Activated CD8-positive, alpha-beta T cell treated with anti-CD3 and anti-CD28 coated beads for 36 hours (primary cell): ENCODE measurements at regions not wholly inside any gene's neighbourhood (a gene's known extent, or its start where the extent isn't known, plus 50 kb on each side); places are given as distances from the start of the nearest gene placed in this dataset.

Source experiments
- ATAC-seq: fragments of 200-7000 bp; cut with Tn5 transposase; one replicate; pipeline ENCODE4 v1.10.0; 2021; ENCODE audit warnings: mild to moderate bottlenecking, moderate library complexity
- CTCF ChIA-PET: fragments of 350-600 bp; sonication (Branson Sonifier 250); formaldehyde crosslinking; loops from one replicate; lab custom pipeline; 2021; ENCODE audit warnings: antibody characterized with exemption; lab: Charles Lee
- POLR2A ChIA-PET: fragments of 350-600 bp; sonication (Branson Sonifier 250); formaldehyde crosslinking; loops from one replicate; lab custom pipeline; 2021; ENCODE audit warnings: antibody characterized with exemption; lab: Charles Lee
- DNase-seq: peaks from one replicate; pipeline ENCODE4 v3.0.0-alpha.2; 2020
- H3K27ac Mint-ChIP-seq: one replicate; pipeline ENCODE4 v1.8.0; 2021; ENCODE audit warnings: mild to moderate bottlenecking, mixed read lengths
- H3K27me3 Mint-ChIP-seq: one replicate; pipeline ENCODE4 v1.8.0; 2021; ENCODE audit warnings: mixed read lengths
- H3K36me3 Mint-ChIP-seq: one replicate; pipeline ENCODE4 v1.8.0; 2021; ENCODE audit warnings: low read depth, mixed read lengths
- H3K4me1 Mint-ChIP-seq: one replicate; pipeline ENCODE4 v1.8.0; 2021; ENCODE audit warnings: low read depth, mixed read lengths
- H3K4me3 Mint-ChIP-seq: one replicate; pipeline ENCODE4 v1.8.0; 2021; ENCODE audit warnings: mild to moderate bottlenecking, moderate library complexity, mixed read lengths
- H3K9me3 Mint-ChIP-seq: one replicate; pipeline ENCODE4 v1.8.0; 2021; ENCODE audit warnings: mixed read lengths
- CTCF ChIP-seq: fragments of 200-600 bp; IDR thresholded peaks from one replicate; pipeline ENCODE4 v1.8.0; 2022; ENCODE audit warnings: antibody characterized with exemption, mild to moderate bottlenecking
- intact Hi-C: fragments of 100-400 bp; cut with micrococcal nuclease; formaldehyde crosslinking; loops from one replicate; pipeline ENCODE4 v1.10.0; 2022

GRCh38 chr10:121282797-121283515 is 315.3 kb downstream of the FGFR2 start:
- Mint-ChIP-seq H3K9me3 (peaks cover 4% of the 10 kb centered on the region), H3K27ac (no peak overlapping the region), H3K4me3 (no peak overlapping the region), H3K4me1 (no peaks in the 10 kb centered on the region), H3K27me3 (peaks cover 3% of the 10 kb centered on the region), H3K36me3 (no peaks in the 10 kb centered on the region)
- DNase-seq (no peak), ATAC-seq (no peak)
- ChIA-PET POLR2A (no interaction called here), CTCF (no interaction called here)
- intact Hi-C loops, result no loop called here
- TF ChIP-seq CTCF, result no peak

DNA sequence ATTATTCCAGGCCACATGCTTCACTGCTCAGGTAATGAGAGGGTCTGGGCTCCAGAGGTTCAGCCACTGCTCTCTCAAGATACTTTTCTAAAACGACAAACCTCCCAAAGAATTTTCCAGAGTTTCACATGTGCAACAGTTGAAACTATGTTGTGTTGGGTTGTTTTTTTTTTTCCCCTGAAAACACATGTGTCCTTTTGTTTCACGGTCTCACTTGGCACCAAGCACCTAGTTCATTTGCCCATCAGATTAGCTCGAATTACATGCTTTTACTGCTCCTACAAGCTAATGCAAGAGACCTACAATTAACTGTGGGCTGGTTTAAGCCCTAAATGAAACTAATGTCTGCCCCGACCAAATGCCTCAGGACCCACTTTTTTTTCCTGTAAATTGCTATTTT is 313.3 kb downstream of the FGFR2 start:
- no peaks in the 10 kb centered on the region for H3K36me3 Mint-ChIP-seq
- CTCF ChIA-PET, result no interaction called here

DNA sequence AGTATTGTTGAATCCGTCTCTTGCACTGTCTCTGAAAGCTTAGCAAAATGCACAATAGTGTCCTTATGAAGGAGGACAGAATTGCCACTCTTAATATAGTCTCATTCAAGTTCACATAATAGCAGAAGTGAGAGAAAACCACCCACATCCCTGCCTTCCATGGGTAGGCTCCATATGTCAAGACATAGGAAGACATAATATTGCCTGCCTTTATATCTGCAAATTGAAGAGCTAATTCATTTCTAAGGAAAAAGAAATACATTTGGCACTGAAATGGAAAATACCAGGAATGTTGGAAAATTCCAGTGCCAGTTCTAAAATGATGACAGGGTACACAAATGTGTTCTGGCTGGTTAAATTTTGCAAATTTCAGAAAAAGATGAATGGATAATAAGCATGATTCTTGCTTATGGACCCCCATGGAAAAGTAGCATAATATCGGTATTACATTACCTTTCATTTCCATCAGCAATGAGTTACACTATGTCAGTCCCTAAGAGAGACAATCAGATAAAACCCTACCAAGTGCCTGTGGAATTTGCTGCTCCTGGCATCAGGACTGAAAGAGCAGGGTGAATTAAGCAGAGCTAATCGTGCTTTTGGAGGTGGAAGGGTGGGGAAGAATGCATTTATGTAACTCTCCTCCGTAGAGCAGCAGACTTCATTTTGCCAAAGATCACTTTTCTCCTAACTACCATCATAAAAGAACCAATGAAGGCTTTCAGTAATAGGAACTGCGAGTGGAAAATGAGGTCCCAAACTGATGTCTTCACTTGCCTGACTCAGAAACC is 312.6 kb downstream of the FGFR2 start:
- DNase-seq (no peak), ATAC-seq (no peak)
- Mint-ChIP-seq H3K36me3 (no peaks in the 10 kb centered on the region), H3K4me1 (no peaks in the 10 kb centered on the region), H3K4me3 (no peak overlapping the region), H3K27me3 (peaks cover 2% of the 10 kb centered on the region), H3K27ac (no peak overlapping the region), H3K9me3 (no peaks in the 10 kb centered on the region)
- intact Hi-C loops, result no loop called here
- no peak for TF ChIP-seq CTCF
- POLR2A ChIA-PET, result no interaction called here
- CTCF ChIA-PET, result no interaction called here

More for the DNA sequence above, 313.3 kb downstream of the FGFR2 start:
- Mint-ChIP-seq H3K9me3 (no peaks in the 10 kb centered on the region), H3K4me1 (no peaks in the 10 kb centered on the region), H3K27me3 (peaks cover 2% of the 10 kb centered on the region), H3K4me3 (no peak overlapping the region), H3K27ac (no peak overlapping the region)
- POLR2A ChIA-PET, result no interaction called here
- intact Hi-C loops, result no loop called here
- no peak for DNase-seq
- no peak for ATAC-seq
- TF ChIP-seq CTCF, result no peak

DNA sequence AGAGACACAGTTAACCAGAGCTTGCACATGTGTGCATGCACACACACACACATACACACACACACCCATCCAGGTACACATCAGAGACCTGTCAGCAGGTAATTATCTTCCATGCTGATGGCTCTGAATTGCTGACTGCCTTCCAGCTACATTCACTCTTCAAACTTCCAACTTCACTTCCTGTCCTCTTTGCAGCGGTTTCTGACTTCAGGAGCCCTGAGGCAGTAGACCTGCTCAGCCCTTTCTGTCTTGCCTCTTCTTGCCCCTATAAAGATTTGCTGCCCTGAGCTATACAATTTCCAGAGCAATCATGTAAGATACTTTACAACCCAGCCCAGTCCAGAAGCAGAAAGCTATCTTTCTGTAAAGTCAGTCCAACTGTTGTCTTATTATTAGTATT is 310.2 kb downstream of the FGFR2 start:
- Mint-ChIP-seq H3K4me3 (no peak overlapping the region), H3K27ac (no peak overlapping the region), H3K36me3 (no peaks in the 10 kb centered on the region), H3K9me3 (no peaks in the 10 kb centered on the region), H3K4me1 (no peaks in the 10 kb centered on the region), H3K27me3 (peaks cover 6% of the 10 kb centered on the region)
- ChIA-PET POLR2A (no interaction called here), CTCF (no interaction called here)
- DNase-seq (no peak), ATAC-seq (no peak)
- intact Hi-C loops, result no loop called here
- TF ChIP-seq CTCF, result no peak
